Neural cell (in vitro differentiated cells): ENCODE measurements at regions not wholly inside any gene's neighbourhood (a gene's known extent, or its start where the extent isn't known, plus 50 kb on each side); places are given as distances from the start of the nearest gene placed in this dataset.

Source experiments
- H2AFZ ChIP-seq: fragments of 200-600, 300-800 bp; sonication (generic), shearing (Covaris generic); 2 replicates; pipeline ENCODE4 v1.6.0; 2014; ENCODE audit warnings: low read depth, mild to moderate bottlenecking, antibody characterized with exemption, low read length, moderate library complexity
- H3F3A ChIP-seq: fragments of 200-600 bp; shearing (Covaris generic); 2 replicates; pipeline ENCODE4 v1.6.1; 2016; ENCODE audit warnings: mild to moderate bottlenecking, moderate library complexity, mixed read lengths, antibody characterized with exemption, low read length; ENCODE audit not compliant: insufficient read depth, poor library complexity, severe bottlenecking
- H3K27ac ChIP-seq: fragments of 200-600, 300-800 bp; sonication (generic), shearing (Covaris generic); 2 replicates; pipeline ENCODE4 v1.5.1; 2014; ENCODE audit warnings: mild to moderate bottlenecking, low read length, moderate library complexity
- H3K27me3 ChIP-seq: fragments of 300-800, 200-600 bp; sonication (generic), shearing (Covaris generic); 2 replicates; pipeline ENCODE4 v1.6.0; 2014; ENCODE audit warnings: mild to moderate bottlenecking, low read depth, low read length, moderate library complexity; ENCODE audit not compliant: insufficient read depth
- H3K36me3 ChIP-seq: fragments of 300-800, 200-600 bp; sonication (generic), shearing (Covaris generic); 2 replicates; pipeline ENCODE4 v1.5.1; 2014; ENCODE audit warnings: mild to moderate bottlenecking, antibody characterized with exemption, low read length, moderate library complexity; ENCODE audit not compliant: insufficient read depth
- H3K4me2 ChIP-seq: fragments of 300-800, 200-600 bp; sonication (generic), shearing (Covaris generic); 2 replicates; pipeline ENCODE4 v1.6.0; 2014; ENCODE audit warnings: mild to moderate bottlenecking, low read length
- H3K4me3 ChIP-seq: fragments of 300-800, 200-600 bp; sonication (generic), shearing (Covaris generic); 2 replicates; pipeline ENCODE4 v1.5.1; 2014; ENCODE audit warnings: mild to moderate bottlenecking, low read length, moderate library complexity
- H3K79me2 ChIP-seq: fragments of 200-600 bp; shearing (Covaris generic); replicated peaks from 2 replicates; pipeline ENCODE4 v1.6.0; 2014; ENCODE audit warnings: mild to moderate bottlenecking, low read length, moderate library complexity; ENCODE audit not compliant: insufficient read depth
- H3K9ac ChIP-seq: fragments of 300-800, 200-600 bp; sonication (generic), shearing (Covaris generic); 2 replicates; pipeline ENCODE4 v1.6.1; 2016; ENCODE audit warnings: mild to moderate bottlenecking, low read length, mixed read lengths
- H3K9me2 ChIP-seq: fragments of 200-600 bp; shearing (Covaris generic); 2 replicates; pipeline ENCODE4 v1.6.1; 2016; ENCODE audit warnings: mild to moderate bottlenecking, low read length, mixed read lengths; ENCODE audit not compliant: insufficient read depth
- H3K9me3 ChIP-seq: fragments of 200-600, 300-800 bp; sonication (generic), shearing (Covaris generic); 2 replicates; pipeline ENCODE4 v1.6.1; 2016; ENCODE audit warnings: mild to moderate bottlenecking, mixed run types, low read length, moderate library complexity, mixed read lengths
- H4K20me1 ChIP-seq: fragments of 200-600 bp; shearing (Covaris generic); 2 replicates; pipeline ENCODE4 v1.6.1; 2016; ENCODE audit warnings: mild to moderate bottlenecking, mixed run types; ENCODE audit not compliant: insufficient read depth
- EP300 ChIP-seq: fragments of 450-650 bp; conservative IDR thresholded peaks from 2 replicates; pipeline ENCODE4 v1.6.1; 2014; ENCODE audit warnings: antibody characterized with exemption, mild to moderate bottlenecking, moderate library complexity; ENCODE audit not compliant: poor library complexity, severe bottlenecking
- EZH2 ChIP-seq: fragments of 200-600, 300-800 bp; shearing (Covaris generic), sonication (generic); IDR thresholded peaks from 2 replicates; pipeline ENCODE4 v1.6.1; 2014; ENCODE audit warnings: antibody characterized with exemption, low read length, borderline replicate concordance, mild to moderate bottlenecking; ENCODE audit not compliant: insufficient read depth, poor library complexity, severe bottlenecking
- MXI1 ChIP-seq: fragments of 450-650 bp; conservative IDR thresholded peaks from 2 replicates; pipeline ENCODE4 v1.6.1; 2014; ENCODE audit warnings: antibody characterized with exemption, mild to moderate bottlenecking; ENCODE audit not compliant: poor library complexity, severe bottlenecking
- POLR2AphosphoS5 ChIP-seq: IDR thresholded peaks from 2 replicates; pipeline ENCODE4 v1.6.1; 2012
- TF ChIP-seq, protein P1 (sequence below): fragments of 450-650 bp; IDR thresholded peaks from 2 replicates; pipeline ENCODE4 v1.5.1; 2014; ENCODE audit warnings: antibody characterized with exemption, mild to moderate bottlenecking, moderate library complexity; ENCODE audit not compliant: poor library complexity, severe bottlenecking
- TF ChIP-seq, protein P2 (sequence below): IDR thresholded peaks from 2 replicates; pipeline ENCODE4 v1.6.1; 2012; ENCODE audit warnings: borderline replicate concordance

DNA sequence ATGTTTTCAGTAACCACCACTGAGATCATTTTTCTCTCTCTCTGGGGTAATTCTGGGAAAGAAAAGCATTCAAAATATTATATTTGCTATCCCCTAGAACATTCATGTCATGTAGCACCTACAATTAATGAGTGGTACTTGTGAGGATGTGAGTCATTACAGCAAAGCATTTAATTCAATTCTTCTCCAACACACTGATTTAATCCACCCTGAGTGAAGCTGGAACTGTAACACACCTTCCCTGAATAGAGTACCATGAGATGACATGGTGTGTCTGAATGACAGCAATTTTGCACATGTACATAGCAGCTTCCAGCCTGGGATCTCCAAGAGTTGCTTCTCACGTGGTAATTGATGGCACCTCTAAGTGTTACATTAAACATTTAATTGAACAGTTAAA is 207.1 kb upstream of the SLC14A2 start:
- Histone ChIP-seq H3K27ac (peak overlapping the region; percentile 59), H3K36me3 (no peaks in the 10 kb centered on the region), H4K20me1 (no peaks in the 10 kb centered on the region), H3K27me3 (no peaks in the 10 kb centered on the region), H3K9me2 (no peaks in the 10 kb centered on the region), H3K4me3 (no peak overlapping the region), H3K9me3 (no peaks in the 10 kb centered on the region), H3K9ac (no peak overlapping the region), H3F3A (no peaks in the 10 kb centered on the region), H3K79me2 (no peaks in the 10 kb centered on the region), H2AFZ (peak overlapping the region; percentile 23), H3K4me2 (no peak overlapping the region)
- TF ChIP-seq, protein P1, sequence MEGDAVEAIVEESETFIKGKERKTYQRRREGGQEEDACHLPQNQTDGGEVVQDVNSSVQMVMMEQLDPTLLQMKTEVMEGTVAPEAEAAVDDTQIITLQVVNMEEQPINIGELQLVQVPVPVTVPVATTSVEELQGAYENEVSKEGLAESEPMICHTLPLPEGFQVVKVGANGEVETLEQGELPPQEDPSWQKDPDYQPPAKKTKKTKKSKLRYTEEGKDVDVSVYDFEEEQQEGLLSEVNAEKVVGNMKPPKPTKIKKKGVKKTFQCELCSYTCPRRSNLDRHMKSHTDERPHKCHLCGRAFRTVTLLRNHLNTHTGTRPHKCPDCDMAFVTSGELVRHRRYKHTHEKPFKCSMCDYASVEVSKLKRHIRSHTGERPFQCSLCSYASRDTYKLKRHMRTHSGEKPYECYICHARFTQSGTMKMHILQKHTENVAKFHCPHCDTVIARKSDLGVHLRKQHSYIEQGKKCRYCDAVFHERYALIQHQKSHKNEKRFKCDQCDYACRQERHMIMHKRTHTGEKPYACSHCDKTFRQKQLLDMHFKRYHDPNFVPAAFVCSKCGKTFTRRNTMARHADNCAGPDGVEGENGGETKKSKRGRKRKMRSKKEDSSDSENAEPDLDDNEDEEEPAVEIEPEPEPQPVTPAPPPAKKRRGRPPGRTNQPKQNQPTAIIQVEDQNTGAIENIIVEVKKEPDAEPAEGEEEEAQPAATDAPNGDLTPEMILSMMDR: no peak
- TF ChIP-seq POLR2AphosphoS5: no peak
- TF ChIP-seq, protein P2, sequence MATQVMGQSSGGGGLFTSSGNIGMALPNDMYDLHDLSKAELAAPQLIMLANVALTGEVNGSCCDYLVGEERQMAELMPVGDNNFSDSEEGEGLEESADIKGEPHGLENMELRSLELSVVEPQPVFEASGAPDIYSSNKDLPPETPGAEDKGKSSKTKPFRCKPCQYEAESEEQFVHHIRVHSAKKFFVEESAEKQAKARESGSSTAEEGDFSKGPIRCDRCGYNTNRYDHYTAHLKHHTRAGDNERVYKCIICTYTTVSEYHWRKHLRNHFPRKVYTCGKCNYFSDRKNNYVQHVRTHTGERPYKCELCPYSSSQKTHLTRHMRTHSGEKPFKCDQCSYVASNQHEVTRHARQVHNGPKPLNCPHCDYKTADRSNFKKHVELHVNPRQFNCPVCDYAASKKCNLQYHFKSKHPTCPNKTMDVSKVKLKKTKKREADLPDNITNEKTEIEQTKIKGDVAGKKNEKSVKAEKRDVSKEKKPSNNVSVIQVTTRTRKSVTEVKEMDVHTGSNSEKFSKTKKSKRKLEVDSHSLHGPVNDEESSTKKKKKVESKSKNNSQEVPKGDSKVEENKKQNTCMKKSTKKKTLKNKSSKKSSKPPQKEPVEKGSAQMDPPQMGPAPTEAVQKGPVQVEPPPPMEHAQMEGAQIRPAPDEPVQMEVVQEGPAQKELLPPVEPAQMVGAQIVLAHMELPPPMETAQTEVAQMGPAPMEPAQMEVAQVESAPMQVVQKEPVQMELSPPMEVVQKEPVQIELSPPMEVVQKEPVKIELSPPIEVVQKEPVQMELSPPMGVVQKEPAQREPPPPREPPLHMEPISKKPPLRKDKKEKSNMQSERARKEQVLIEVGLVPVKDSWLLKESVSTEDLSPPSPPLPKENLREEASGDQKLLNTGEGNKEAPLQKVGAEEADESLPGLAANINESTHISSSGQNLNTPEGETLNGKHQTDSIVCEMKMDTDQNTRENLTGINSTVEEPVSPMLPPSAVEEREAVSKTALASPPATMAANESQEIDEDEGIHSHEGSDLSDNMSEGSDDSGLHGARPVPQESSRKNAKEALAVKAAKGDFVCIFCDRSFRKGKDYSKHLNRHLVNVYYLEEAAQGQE: no peak

DNA sequence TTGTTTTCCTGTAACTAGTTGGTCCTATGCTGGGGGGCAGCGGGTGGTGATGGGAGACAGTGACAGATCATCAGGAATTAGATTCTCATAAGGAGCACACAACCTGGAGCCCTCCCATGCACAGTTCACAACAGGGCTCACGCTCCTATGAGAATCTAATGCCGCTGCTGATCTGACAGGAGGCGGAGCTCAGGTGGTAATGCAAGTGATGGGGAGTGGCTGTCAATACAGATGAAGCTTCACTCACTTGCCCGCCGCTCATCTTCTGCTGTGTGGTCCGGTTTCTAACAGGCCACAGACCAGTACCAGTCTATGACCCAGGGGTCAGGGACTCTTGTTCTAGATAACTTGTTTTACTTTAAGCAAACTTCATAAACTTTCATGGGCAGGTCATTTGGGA is 205.3 kb upstream of the SLC14A2 start:
- H3K36me3 ChIP-seq: no peaks in the 10 kb centered on the region
- no peak overlapping the region for H2AFZ ChIP-seq
- TF ChIP-seq POLR2AphosphoS5 (no peak), EZH2 (no peak), EP300 (no peak), MXI1 (no peak)
- TF ChIP-seq, protein P2: no peak
- TF ChIP-seq, protein P1: no peak
- no peaks in the 10 kb centered on the region for H3K79me2 ChIP-seq
- no peaks in the 10 kb centered on the region for H3K9me3 ChIP-seq
- H3K4me3 ChIP-seq: no peak overlapping the region
- H3K9ac ChIP-seq: no peak overlapping the region
- no peaks in the 10 kb centered on the region for H4K20me1 ChIP-seq
- no peaks in the 10 kb centered on the region for H3K9me2 ChIP-seq
- H3K27me3 ChIP-seq: no peaks in the 10 kb centered on the region
- H3K27ac ChIP-seq: no peak overlapping the region
- no peak overlapping the region for H3K4me2 ChIP-seq
- peaks cover 3% of the 10 kb centered on the region for H3F3A ChIP-seq
